Germinal center (tissue), 1 donor: ENCODE measurements at regions not wholly inside any gene's neighbourhood (a gene's known extent, or its start where the extent isn't known, plus 50 kb on each side); places are given as distances from the start of the nearest gene placed in this dataset.
"Not testable (repeated sequence)": the region's sequence is repeated elsewhere in the genome, so short reads cannot be mapped to it uniquely, and the experiment has no call there.

Source experiments
- DNase-seq: peaks from one replicate; pipeline ENCODE4 v3.0.0; 2012; ENCODE audit warnings: mixed read lengths, low spot score

GRCh38 chr10:124242791-124243190 lies 149.4 kb upstream of the CHST15 start:
- DNase-seq, result no peak

GRCh38 chr10:124242365-124242764 lies 149.0 kb upstream of the CHST15 start:
- DNase-seq, result no peak

GRCh38 chr10:124241510-124241909 lies 148.1 kb upstream of the CHST15 start:
- not testable (repeated sequence) for DNase-seq

GRCh38 chr10:124240839-124241291 lies 147.5 kb upstream of the CHST15 start:
- no peak for DNase-seq

- no peak for DNase-seq
Observed at GRCh38 chr10:124239696-124240095, 146.3 kb upstream of the CHST15 start.

GRCh38 chr10:124239134-124239533 lies 145.7 kb upstream of the CHST15 start:
- no peak for DNase-seq

GRCh38 chr10:124238367-124238766 lies 145.0 kb upstream of the CHST15 start:
- no peak for DNase-seq

GRCh38 chr10:124237282-124237961 lies 144.0 kb upstream of the CHST15 start:
- no peak for DNase-seq

GRCh38 chr10:124236816-124237215 lies 143.4 kb upstream of the CHST15 start:
- no peak for DNase-seq

- no peak for DNase-seq
Observed at GRCh38 chr10:124236136-124236535, 142.7 kb upstream of the CHST15 start.

- no peak for DNase-seq
Observed at GRCh38 chr10:124235232-124235631, 141.8 kb upstream of the CHST15 start.

- DNase-seq, result no peak
Observed at GRCh38 chr10:124233546-124234138, 140.2 kb upstream of the CHST15 start.

GRCh38 chr10:124232686-124233545 lies 139.5 kb upstream of the CHST15 start:
- DNase-seq, result no peak

GRCh38 chr10:124231168-124232155 lies 138.1 kb upstream of the CHST15 start:
- DNase-seq, result peak; percentile 64

GRCh38 chr10:124230635-124231167 lies 137.3 kb upstream of the CHST15 start:
- DNase-seq, result no peak

- no peak for DNase-seq
Observed at GRCh38 chr10:124229989-124230634, 136.7 kb upstream of the CHST15 start.

GRCh38 chr10:124229201-124229988 lies 136.0 kb upstream of the CHST15 start:
- no peak for DNase-seq

- DNase-seq, result no peak
Observed at GRCh38 chr10:124228471-124228870, 135.1 kb upstream of the CHST15 start.

GRCh38 chr10:124227988-124228387 lies 134.6 kb upstream of the CHST15 start:
- no peak for DNase-seq
